ENCODE measurements at regions not wholly inside any gene's neighbourhood (a gene's known extent, or its start where the extent isn't known, plus 50 kb on each side); places are given as distances from the start of the nearest gene placed in this dataset.

- no peak overlapping the region for H3K18ac ChIP-seq (ENCODE audit: insufficient read length, low read depth, low read length)
- peaks cover 45% of the 10 kb centered on the region for H3K23me2 ChIP-seq (ENCODE audit: insufficient read length, low read depth, low read length, poor library complexity, severe bottlenecking)
- H3K27ac ChIP-seq (ENCODE audit: insufficient read length, low read depth, low read length) = no peak overlapping the region
- peak; percentile 60 for DNase-seq
- no peak overlapping the region for H4K91ac ChIP-seq (ENCODE audit: insufficient read length, low read depth, low read length)
- H3K56ac ChIP-seq (ENCODE audit: insufficient read length, low read depth, low read length) = no peak overlapping the region
- no peak overlapping the region for H3T11ph ChIP-seq (ENCODE audit: low read length)
- H3K23ac ChIP-seq (ENCODE audit: insufficient read length, low read depth, low read length) = no peak overlapping the region
- H3K4me2 ChIP-seq (ENCODE audit: insufficient read depth, insufficient read length, low read length) = peak overlapping the region; percentile 82
- H3K79me2 ChIP-seq (ENCODE audit: insufficient read depth, low read length) = no peaks in the 10 kb centered on the region
- peaks cover 43% of the 10 kb centered on the region for H3K27me3 ChIP-seq (ENCODE audit: insufficient read depth, low read length)
- no peak overlapping the region for H4K8ac ChIP-seq (replicated peaks; ENCODE audit: insufficient read length, low read depth, low read length)
- H4K20me1 ChIP-seq (ENCODE audit: control insufficient read depth, insufficient read depth, insufficient read length) = no peaks in the 10 kb centered on the region
- Mint-ChIP-seq H3K27ac (no peak overlapping the region; a peak in 1 of 7 replicates), H3K4me1 (peaks cover 37 to 38% of the 10 kb centered on the region in 2 experiments), H3K36me3 (ENCODE audit: insufficient read depth in 1 of 3, low read depth in 3 of 3) (no peaks in the 10 kb centered on the region; a peak in 1 of 7 replicates), H3K9me3 (peaks cover 0 to 3% of the 10 kb centered on the region in 2 experiments; a peak in 2 of 5 replicates), H3K27me3 (ENCODE audit: low read depth) (peaks cover 87% of the 10 kb centered on the region), H3K4me3 (peak overlapping the region; percentile 69 to 88)
- no peak overlapping the region for H2BK20ac ChIP-seq (ENCODE audit: low read depth, low read length, poor library complexity, severe bottlenecking)
- no peaks in the 10 kb centered on the region for H3K79me1 ChIP-seq (ENCODE audit: insufficient read depth, low read depth, low read length, poor library complexity, severe bottlenecking)
- no peak overlapping the region for H3K14ac ChIP-seq (ENCODE audit: insufficient read depth, low read length)
- no peak overlapping the region for H4K5ac ChIP-seq (ENCODE audit: insufficient read length, low read depth, low read length)
- peak overlapping the region; percentile 10 for H3K9ac ChIP-seq (ENCODE audit: extremely low read depth, insufficient read length, low read length)
- H3K9me3 ChIP-seq (ENCODE audit: control insufficient read depth, low read depth, low read length) = no peaks in the 10 kb centered on the region
- no peak overlapping the region for H3K4ac ChIP-seq (ENCODE audit: low read depth, low read length)
- no peak for TF ChIP-seq CTCF (conservative IDR thresholded peaks at IDR 0.05)
- no peak overlapping the region for H2AFZ ChIP-seq (ENCODE audit: low read length)
- no peak overlapping the region for H2AK5ac ChIP-seq (ENCODE audit: insufficient read length, low read length)
- no peak overlapping the region for H2BK5ac ChIP-seq (ENCODE audit: insufficient read length, low read length)
- H2BK120ac ChIP-seq (ENCODE audit: low read depth, low read length, poor library complexity, severe bottlenecking) = no peak overlapping the region
- no CpG with 5 or more reads among the region's 45 CpGs for WGBS (ENCODE audit: extremely low coverage, insufficient read length, low lambda C conversion rate)
- peaks cover 3% of the 10 kb centered on the region; the same call in 1 of the 2 replicates for H3K4me1 ChIP-seq (ENCODE audit: insufficient read depth, low read length)
- H2BK15ac ChIP-seq (ENCODE audit: low read depth, low read length) = no peak overlapping the region
- H2BK12ac ChIP-seq (ENCODE audit: insufficient read length, low read depth, low read length) = no peak overlapping the region
These were observed 164.6 kb upstream of the PPP1R3A start for GRCh38 chr7:114083166-114084001.
